ENCODE measurements at regions not wholly inside any gene's neighbourhood (a gene's known extent, or its start where the extent isn't known, plus 50 kb on each side); places are given as distances from the start of the nearest gene placed in this dataset.

DNA sequence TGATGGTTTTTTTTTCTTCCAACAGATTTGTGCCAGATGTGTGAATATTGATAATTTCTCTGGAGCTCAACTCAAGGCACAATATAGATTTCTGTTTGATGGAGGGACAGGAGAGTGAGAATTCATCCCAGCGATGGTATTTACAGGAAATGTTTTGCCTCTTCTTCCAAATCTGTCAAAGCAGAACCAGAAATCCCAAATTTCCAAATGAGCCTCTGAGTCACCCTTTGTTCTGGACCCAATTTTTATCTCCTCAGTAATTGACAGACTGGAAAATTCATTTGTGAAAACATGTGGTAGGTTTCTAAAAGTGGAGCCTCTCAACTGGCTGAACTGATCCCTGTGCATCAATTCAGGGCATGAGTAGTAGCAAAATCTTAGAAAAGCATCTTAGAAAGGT is 223.2 kb upstream of the TSHZ2 start (continued):
- no peak for TF ChIP-seq NFXL1 (IDR thresholded peaks at IDR 0.05; ENCODE audit: borderline replicate concordance)

DNA sequence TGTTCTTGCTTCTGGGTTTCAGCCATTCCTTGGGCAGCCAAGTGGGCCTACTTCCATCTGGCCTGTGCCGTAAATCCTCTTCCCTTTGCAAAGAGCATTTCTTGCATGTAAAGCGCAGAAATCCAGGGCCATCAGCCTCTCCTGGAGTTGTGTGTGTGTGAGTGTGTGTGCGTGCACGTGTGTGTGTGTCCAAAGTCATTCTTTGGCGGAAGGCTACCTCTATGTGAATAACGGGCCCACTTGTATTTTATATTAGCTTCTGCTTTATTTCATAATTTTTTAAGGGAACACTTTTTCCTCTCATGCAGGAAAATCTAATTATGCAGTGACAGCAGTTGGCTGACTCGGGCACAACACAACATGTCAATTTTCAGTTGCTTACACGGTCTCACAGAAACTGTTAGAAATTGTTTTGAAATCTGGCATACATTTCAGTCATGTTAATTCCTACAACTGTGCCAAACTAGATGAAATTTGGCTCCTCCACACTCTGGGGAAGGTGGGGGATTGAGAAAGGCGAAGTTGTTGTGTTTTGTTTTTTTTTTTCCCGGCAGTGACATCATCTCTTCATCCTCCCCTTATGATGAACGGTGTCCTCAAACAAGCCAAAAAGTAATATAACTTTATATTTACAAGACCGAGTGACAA is 223.7 kb upstream of the TSHZ2 start:
- H3K9me3 ChIP-seq (replicated peaks; ENCODE audit: control insufficient read depth, insufficient read depth, low read length) = no peaks in the 10 kb centered on the region
- H3K79me2 ChIP-seq (ENCODE audit: control insufficient read depth, insufficient read depth, low read length) = no peaks in the 10 kb centered on the region
- no peak overlapping the region for H3K4me2 ChIP-seq (ENCODE audit: control insufficient read depth, insufficient read depth)
- no peaks in the 10 kb centered on the region for H3K4me1 ChIP-seq (ENCODE audit: control insufficient read depth, insufficient read depth, low read length)
- POLR2A ChIA-PET = no interaction called here
- DNase-seq (ENCODE audit: low read depth, low spot score) (no peak), ATAC-seq (no peak), FAIRE-seq (no peak)
- intact Hi-C loops (cut with micrococcal nuclease; ENCODE audit: unreplicated experiment) = no loop called here
- WGBS (ENCODE audit: insufficient coverage, insufficient replicate concordance, low lambda C conversion rate, missing lambda C conversion rate) = 48% methylated on average over 12 of the region's 12 CpGs
- in situ Hi-C loops (cut with MboI) = no loop called here
- H3K27ac ChIP-seq (ENCODE audit: control insufficient read depth, insufficient read depth) = no peak overlapping the region
- no peak overlapping the region for H2AFZ ChIP-seq (ENCODE audit: control insufficient read depth, low read depth, low read length)
- CTCF ChIA-PET = interaction anchor here (1.0 to 3.2 kb wide), 6 partner anchors 201 to 1193 kb away, joined by 3 to 12 read pairs (median 4); no protein-coding TSS in a partner anchor
- SMC1A ChIA-PET (ENCODE audit: uncharacterized antibody, unreplicated experiment) = interaction anchor here (0.6 to 1.4 kb wide), 6 partner anchors 182 to 1323 kb away, joined by 3 to 6 read pairs (median 4); no protein-coding TSS in a partner anchor
- no TSS peak for BruUV-seq (replicated peaks)
- no peaks in the 10 kb centered on the region for H4K20me1 ChIP-seq (ENCODE audit: control insufficient read depth, insufficient read depth)
- H3K27me3 ChIP-seq (replicated peaks in 1 of 2; ENCODE audit: control insufficient read depth in 2 of 2, insufficient read depth in 2 of 2, low read length in 1 of 2) = no peaks in the 10 kb centered on the region
- RAD21 ChIA-PET (ENCODE audit: unreplicated experiment) = interaction anchor here (0.8 to 1.4 kb wide), 4 partner anchors 280 to 799 kb away, joined by 3 to 12 read pairs (median 4); no protein-coding TSS in a partner anchor
- no peaks in the 10 kb centered on the region for H3K36me3 ChIP-seq (ENCODE audit: control insufficient read depth in 2 of 2, insufficient read depth in 2 of 2, low read length in 1 of 2)
- no peak overlapping the region for H3K9ac ChIP-seq (ENCODE audit: control insufficient read depth, insufficient read depth, low read length)
- H3K4me3 ChIP-seq = no peak overlapping the region
- TF ChIP-seq, protein P1, sequence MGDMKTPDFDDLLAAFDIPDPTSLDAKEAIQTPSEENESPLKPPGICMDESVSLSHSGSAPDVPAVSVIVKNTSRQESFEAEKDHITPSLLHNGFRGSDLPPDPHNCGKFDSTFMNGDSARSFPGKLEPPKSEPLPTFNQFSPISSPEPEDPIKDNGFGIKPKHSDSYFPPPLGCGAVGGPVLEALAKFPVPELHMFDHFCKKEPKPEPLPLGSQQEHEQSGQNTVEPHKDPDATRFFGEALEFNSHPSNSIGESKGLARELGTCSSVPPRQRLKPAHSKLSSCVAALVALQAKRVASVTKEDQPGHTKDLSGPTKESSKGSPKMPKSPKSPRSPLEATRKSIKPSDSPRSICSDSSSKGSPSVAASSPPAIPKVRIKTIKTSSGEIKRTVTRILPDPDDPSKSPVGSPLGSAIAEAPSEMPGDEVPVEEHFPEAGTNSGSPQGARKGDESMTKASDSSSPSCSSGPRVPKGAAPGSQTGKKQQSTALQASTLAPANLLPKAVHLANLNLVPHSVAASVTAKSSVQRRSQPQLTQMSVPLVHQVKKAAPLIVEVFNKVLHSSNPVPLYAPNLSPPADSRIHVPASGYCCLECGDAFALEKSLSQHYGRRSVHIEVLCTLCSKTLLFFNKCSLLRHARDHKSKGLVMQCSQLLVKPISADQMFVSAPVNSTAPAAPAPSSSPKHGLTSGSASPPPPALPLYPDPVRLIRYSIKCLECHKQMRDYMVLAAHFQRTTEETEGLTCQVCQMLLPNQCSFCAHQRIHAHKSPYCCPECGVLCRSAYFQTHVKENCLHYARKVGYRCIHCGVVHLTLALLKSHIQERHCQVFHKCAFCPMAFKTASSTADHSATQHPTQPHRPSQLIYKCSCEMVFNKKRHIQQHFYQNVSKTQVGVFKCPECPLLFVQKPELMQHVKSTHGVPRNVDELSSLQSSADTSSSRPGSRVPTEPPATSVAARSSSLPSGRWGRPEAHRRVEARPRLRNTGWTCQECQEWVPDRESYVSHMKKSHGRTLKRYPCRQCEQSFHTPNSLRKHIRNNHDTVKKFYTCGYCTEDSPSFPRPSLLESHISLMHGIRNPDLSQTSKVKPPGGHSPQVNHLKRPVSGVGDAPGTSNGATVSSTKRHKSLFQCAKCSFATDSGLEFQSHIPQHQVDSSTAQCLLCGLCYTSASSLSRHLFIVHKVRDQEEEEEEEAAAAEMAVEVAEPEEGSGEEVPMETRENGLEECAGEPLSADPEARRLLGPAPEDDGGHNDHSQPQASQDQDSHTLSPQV (IDR thresholded peaks at IDR 0.05) = no peak
- TF ChIP-seq, protein P2, sequence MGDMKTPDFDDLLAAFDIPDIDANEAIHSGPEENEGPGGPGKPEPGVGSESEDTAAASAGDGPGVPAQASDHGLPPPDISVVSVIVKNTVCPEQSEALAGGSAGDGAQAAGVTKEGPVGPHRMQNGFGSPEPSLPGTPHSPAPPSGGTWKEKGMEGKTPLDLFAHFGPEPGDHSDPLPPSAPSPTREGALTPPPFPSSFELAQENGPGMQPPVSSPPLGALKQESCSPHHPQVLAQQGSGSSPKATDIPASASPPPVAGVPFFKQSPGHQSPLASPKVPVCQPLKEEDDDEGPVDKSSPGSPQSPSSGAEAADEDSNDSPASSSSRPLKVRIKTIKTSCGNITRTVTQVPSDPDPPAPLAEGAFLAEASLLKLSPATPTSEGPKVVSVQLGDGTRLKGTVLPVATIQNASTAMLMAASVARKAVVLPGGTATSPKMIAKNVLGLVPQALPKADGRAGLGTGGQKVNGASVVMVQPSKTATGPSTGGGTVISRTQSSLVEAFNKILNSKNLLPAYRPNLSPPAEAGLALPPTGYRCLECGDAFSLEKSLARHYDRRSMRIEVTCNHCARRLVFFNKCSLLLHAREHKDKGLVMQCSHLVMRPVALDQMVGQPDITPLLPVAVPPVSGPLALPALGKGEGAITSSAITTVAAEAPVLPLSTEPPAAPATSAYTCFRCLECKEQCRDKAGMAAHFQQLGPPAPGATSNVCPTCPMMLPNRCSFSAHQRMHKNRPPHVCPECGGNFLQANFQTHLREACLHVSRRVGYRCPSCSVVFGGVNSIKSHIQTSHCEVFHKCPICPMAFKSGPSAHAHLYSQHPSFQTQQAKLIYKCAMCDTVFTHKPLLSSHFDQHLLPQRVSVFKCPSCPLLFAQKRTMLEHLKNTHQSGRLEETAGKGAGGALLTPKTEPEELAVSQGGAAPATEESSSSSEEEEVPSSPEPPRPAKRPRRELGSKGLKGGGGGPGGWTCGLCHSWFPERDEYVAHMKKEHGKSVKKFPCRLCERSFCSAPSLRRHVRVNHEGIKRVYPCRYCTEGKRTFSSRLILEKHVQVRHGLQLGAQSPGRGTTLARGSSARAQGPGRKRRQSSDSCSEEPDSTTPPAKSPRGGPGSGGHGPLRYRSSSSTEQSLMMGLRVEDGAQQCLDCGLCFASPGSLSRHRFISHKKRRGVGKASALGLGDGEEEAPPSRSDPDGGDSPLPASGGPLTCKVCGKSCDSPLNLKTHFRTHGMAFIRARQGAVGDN (IDR thresholded peaks at IDR 0.05) = no peak
- TF ChIP-seq YBX1 (IDR thresholded peaks at IDR 0.05) = no peak
- TF ChIP-seq PAX8 (IDR thresholded peaks at IDR 0.05) = no peak
- TF ChIP-seq MTA3 (IDR thresholded peaks at IDR 0.05; ENCODE audit: borderline replicate concordance, low read length) = no peak
- no peak for TF ChIP-seq GATAD2B (conservative IDR thresholded peaks at IDR 0.05; ENCODE audit: low read depth)
- TF ChIP-seq, protein P3, sequence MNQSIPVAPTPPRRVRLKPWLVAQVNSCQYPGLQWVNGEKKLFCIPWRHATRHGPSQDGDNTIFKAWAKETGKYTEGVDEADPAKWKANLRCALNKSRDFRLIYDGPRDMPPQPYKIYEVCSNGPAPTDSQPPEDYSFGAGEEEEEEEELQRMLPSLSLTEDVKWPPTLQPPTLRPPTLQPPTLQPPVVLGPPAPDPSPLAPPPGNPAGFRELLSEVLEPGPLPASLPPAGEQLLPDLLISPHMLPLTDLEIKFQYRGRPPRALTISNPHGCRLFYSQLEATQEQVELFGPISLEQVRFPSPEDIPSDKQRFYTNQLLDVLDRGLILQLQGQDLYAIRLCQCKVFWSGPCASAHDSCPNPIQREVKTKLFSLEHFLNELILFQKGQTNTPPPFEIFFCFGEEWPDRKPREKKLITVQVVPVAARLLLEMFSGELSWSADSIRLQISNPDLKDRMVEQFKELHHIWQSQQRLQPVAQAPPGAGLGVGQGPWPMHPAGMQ (IDR thresholded peaks at IDR 0.05; ENCODE audit: borderline replicate concordance) = no peak
- TF ChIP-seq, protein P4, sequence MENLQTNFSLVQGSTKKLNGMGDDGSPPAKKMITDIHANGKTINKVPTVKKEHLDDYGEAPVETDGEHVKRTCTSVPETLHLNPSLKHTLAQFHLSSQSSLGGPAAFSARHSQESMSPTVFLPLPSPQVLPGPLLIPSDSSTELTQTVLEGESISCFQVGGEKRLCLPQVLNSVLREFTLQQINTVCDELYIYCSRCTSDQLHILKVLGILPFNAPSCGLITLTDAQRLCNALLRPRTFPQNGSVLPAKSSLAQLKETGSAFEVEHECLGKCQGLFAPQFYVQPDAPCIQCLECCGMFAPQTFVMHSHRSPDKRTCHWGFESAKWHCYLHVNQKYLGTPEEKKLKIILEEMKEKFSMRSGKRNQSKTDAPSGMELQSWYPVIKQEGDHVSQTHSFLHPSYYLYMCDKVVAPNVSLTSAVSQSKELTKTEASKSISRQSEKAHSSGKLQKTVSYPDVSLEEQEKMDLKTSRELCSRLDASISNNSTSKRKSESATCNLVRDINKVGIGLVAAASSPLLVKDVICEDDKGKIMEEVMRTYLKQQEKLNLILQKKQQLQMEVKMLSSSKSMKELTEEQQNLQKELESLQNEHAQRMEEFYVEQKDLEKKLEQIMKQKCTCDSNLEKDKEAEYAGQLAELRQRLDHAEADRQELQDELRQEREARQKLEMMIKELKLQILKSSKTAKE (IDR thresholded peaks at IDR 0.05; ENCODE audit: low read depth, poor library complexity, severe bottlenecking) = no peak
- no peak for TF ChIP-seq ESRRA (IDR thresholded peaks at IDR 0.05; ENCODE audit: low read length)

All from GM12878 (cell line).